Common myeloid progenitor, CD34-positive (primary cell): ENCODE measurements at regions not wholly inside any gene's neighbourhood (a gene's known extent, or its start where the extent isn't known, plus 50 kb on each side); places are given as distances from the start of the nearest gene placed in this dataset.

Experiments used
- CTCF ChIA-PET: fragments of 350-600 bp; sonication (Branson Sonifier 250); formaldehyde crosslinking; loops from one replicate; lab custom pipeline; 2021; ENCODE audit warnings: antibody characterized with exemption; lab: Charles Lee
- POLR2A ChIA-PET: fragments of 350-600 bp; sonication (Branson Sonifier 250); formaldehyde crosslinking; loops from one replicate; lab custom pipeline; 2021; ENCODE audit warnings: antibody characterized with exemption; lab: Charles Lee
- DNase-seq, 3 donors: peaks; one replicate each; pipeline versions ENCODE4 v3.0.0 to v3.0.0-alpha.2; 2013
- H3K27ac ChIP-seq, 2 experiments: 1 replicate in 1 of 2; 2 replicates in 1 of 2; pipeline ENCODE4 v1.7.0; 2013; ENCODE audit warnings: inconsistent platforms in 2 of 2, low read length in 2 of 2, mild to moderate bottlenecking in 2 of 2, low read depth in 1 of 2, moderate library complexity in 1 of 2; ENCODE audit not compliant: severe bottlenecking in 2 of 2, insufficient read depth in 1 of 2, poor library complexity in 1 of 2
- H3K27me3 ChIP-seq, 5 experiments: replicated peaks in 2 of 5; 1 replicate in 3 of 5; 2 replicates in 2 of 5; pipeline versions ENCODE4 v1.6.1 to v1.7.0; 2013; ENCODE audit warnings: low read length in 4 of 5, mild to moderate bottlenecking in 2 of 5, moderate library complexity in 2 of 5, inconsistent platforms in 1 of 5; ENCODE audit not compliant: insufficient read depth in 5 of 5, control insufficient read depth in 4 of 5
- H3K36me3 ChIP-seq, 4 experiments: 1 replicate in 2 of 4; 2 replicates in 2 of 4; pipeline versions ENCODE4 v1.6.1 to v1.7.0; 2013; ENCODE audit warnings: low read length in 3 of 4, control low read depth in 1 of 4, mild to moderate bottlenecking in 1 of 4; ENCODE audit not compliant: control insufficient read depth in 4 of 4, insufficient read depth in 4 of 4
- H3K4me1 ChIP-seq, 4 experiments: 1 replicate in 3 of 4; 2 replicates in 1 of 4; pipeline versions ENCODE4 v1.6.1 to v1.7.1; 2013; ENCODE audit warnings: low read length in 3 of 4, mild to moderate bottlenecking in 3 of 4, control low read depth in 1 of 4, inconsistent platforms in 1 of 4, moderate library complexity in 1 of 4; ENCODE audit not compliant: control insufficient read depth in 4 of 4, insufficient read depth in 4 of 4; ENCODE audit errors: control extremely low read depth in 1 of 4
- H3K4me3 ChIP-seq, 7 experiments: 1 replicate in 4 of 7; 2 replicates in 3 of 7; pipeline versions ENCODE4 v1.5.1 to v1.7.0; 2013; ENCODE audit warnings: mild to moderate bottlenecking in 7 of 7, low read length in 6 of 7, moderate library complexity in 6 of 7, inconsistent platforms in 2 of 7, low read depth in 2 of 7, control low read depth in 1 of 7; ENCODE audit not compliant: insufficient read depth in 4 of 7, control insufficient read depth in 1 of 7; ENCODE audit errors: extremely low read depth in 1 of 7
- H3K9me3 ChIP-seq, 5 experiments: 1 replicate in 4 of 5; 2 replicates in 1 of 5; pipeline versions ENCODE4 v1.6.1 to v1.7.1; 2013; ENCODE audit warnings: low read length in 4 of 5, mild to moderate bottlenecking in 2 of 5, inconsistent platforms in 1 of 5, low read depth in 1 of 5, moderate library complexity in 1 of 5; ENCODE audit not compliant: control insufficient read depth in 4 of 5, insufficient read depth in 2 of 5; ENCODE audit errors: control extremely low read depth in 1 of 5
- WGBS: methylation state at CpG from one replicate; pipeline ENCODE4 v1.1.5; 2013; ENCODE audit not compliant: insufficient coverage; 5-methylcytosine and 5-hydroxymethylcytosine counted together

- no peak overlapping the region for H3K27ac ChIP-seq
- ChIA-PET CTCF (no interaction called here), POLR2A (no interaction called here)
- WGBS = 100% methylated on average over 2 of the region's 3 CpGs
- H3K36me3 ChIP-seq = no peaks in the 10 kb centered on the region
- H3K9me3 ChIP-seq = peaks cover 0 to 2% (median 0%) of the 10 kb centered on the region in 5 experiments
- H3K4me3 ChIP-seq = no peak overlapping the region
- no peaks in the 10 kb centered on the region for H3K4me1 ChIP-seq
- H3K27me3 ChIP-seq = peaks cover 0 to 14% (median 0%) of the 10 kb centered on the region in 5 experiments
- no peak for DNase-seq
Measured at GRCh38 chr16:50980666-50981065, 170.4 kb downstream of the SALL1 start.

GRCh38 chr16:50979806-50980620 lies 171.1 kb downstream of the SALL1 start:
- POLR2A ChIA-PET = no interaction called here
- peaks cover 0 to 16% (median 0%) of the 10 kb centered on the region in 5 experiments for H3K27me3 ChIP-seq
- H3K4me3 ChIP-seq = no peak overlapping the region
- CTCF ChIA-PET = no interaction called here
- no peak overlapping the region for H3K27ac ChIP-seq
- DNase-seq = no peak
- peaks cover 0 to 2% (median 0%) of the 10 kb centered on the region in 5 experiments for H3K9me3 ChIP-seq
- WGBS = 80% methylated on average over 8 of the region's 9 CpGs
- H3K36me3 ChIP-seq = no peaks in the 10 kb centered on the region
- H3K4me1 ChIP-seq = no peaks in the 10 kb centered on the region

- ChIA-PET POLR2A (no interaction called here), CTCF (no interaction called here)
- Histone ChIP-seq H3K9me3 (no peaks in the 10 kb centered on the region), H3K27me3 (peaks cover 0 to 26% (median 4%) of the 10 kb centered on the region in 5 experiments), H3K27ac (no peak overlapping the region), H3K4me1 (no peaks in the 10 kb centered on the region), H3K36me3 (no peaks in the 10 kb centered on the region), H3K4me3 (no peak overlapping the region)
- 37% methylated on average over 11 of the region's 11 CpGs for WGBS
- no peak for DNase-seq
Measured at GRCh38 chr16:50977138-50977537, 173.9 kb downstream of the SALL1 start.

GRCh38 chr16:50974438-50975036 lies 176.5 kb downstream of the SALL1 start:
- DNase-seq = no peak
- CTCF ChIA-PET = interaction anchor here (1.7 kb wide), 1 partner anchor 9 kb away, joined by 3 read pairs; no protein-coding TSS in a partner anchor
- POLR2A ChIA-PET = no interaction called here
- Histone ChIP-seq H3K27me3 (peaks cover 0 to 28% (median 4%) of the 10 kb centered on the region in 5 experiments), H3K4me1 (no peaks in the 10 kb centered on the region), H3K36me3 (no peaks in the 10 kb centered on the region), H3K27ac (no peak overlapping the region), H3K9me3 (no peaks in the 10 kb centered on the region), H3K4me3 (no peak overlapping the region)
- WGBS = 92% methylated on average over 6 of the region's 6 CpGs

GRCh38 chr16:50972876-50973275 lies 178.2 kb downstream of the SALL1 start:
- no peak overlapping the region for H3K4me3 ChIP-seq
- ChIA-PET POLR2A (no interaction called here), CTCF (no interaction called here)
- H3K27ac ChIP-seq = no peak overlapping the region
- peaks cover 0 to 28% (median 4%) of the 10 kb centered on the region in 5 experiments for H3K27me3 ChIP-seq
- no CpG with 5 or more reads among the region's 2 CpGs for WGBS
- H3K4me1 ChIP-seq = no peaks in the 10 kb centered on the region
- H3K36me3 ChIP-seq = no peaks in the 10 kb centered on the region
- DNase-seq = no peak
- H3K9me3 ChIP-seq = no peaks in the 10 kb centered on the region

- Histone ChIP-seq H3K27me3 (peaks cover 2 to 22% (median 5%) of the 10 kb centered on the region in 5 experiments), H3K9me3 (no peaks in the 10 kb centered on the region), H3K4me1 (no peaks in the 10 kb centered on the region), H3K36me3 (no peaks in the 10 kb centered on the region), H3K4me3 (no peak overlapping the region), H3K27ac (no peak overlapping the region)
- ChIA-PET CTCF (no interaction called here), POLR2A (no interaction called here)
- 100% methylated on average over 1 of the region's 3 CpGs for WGBS
- DNase-seq = no peak
Measured at GRCh38 chr16:50970281-50970680, 180.8 kb downstream of the SALL1 start.
